CD14-positive monocyte (primary cell): ENCODE measurements at regions not wholly inside any gene's neighbourhood (a gene's known extent, or its start where the extent isn't known, plus 50 kb on each side); places are given as distances from the start of the nearest gene placed in this dataset.

ENCODE experiments used
- DNase-seq, 3 donors: peaks; one replicate each; pipeline ENCODE4 v3.0.0-alpha.2; 2011 to 2022
- H2AFZ ChIP-seq: 2 replicates; pipeline ENCODE4 v1.6.0; 2012; ENCODE audit warnings: mild to moderate bottlenecking, low read depth, low read length, inconsistent platforms; ENCODE audit not compliant: insufficient read depth, poor library complexity, severe bottlenecking
- H3K27ac ChIP-seq, 2 donors: 1 replicate in 1 of 2; 2 replicates in 1 of 2; pipeline ENCODE4 v1.5.1; 2012 to 2013; ENCODE audit warnings: low read length in 2 of 2, control low read depth in 1 of 2, inconsistent platforms in 1 of 2, low read depth in 1 of 2, mild to moderate bottlenecking in 1 of 2
- H3K27me3 ChIP-seq, 2 donors: one replicate each; pipeline versions ENCODE4 v1.6.0 to v1.6.1; 2011 to 2013; ENCODE audit warnings: low read length in 2 of 2; ENCODE audit not compliant: control insufficient read depth in 2 of 2, insufficient read depth in 2 of 2
- H3K36me3 ChIP-seq, 2 donors: replicated peaks in 1 of 2; 1 replicate in 1 of 2; 2 replicates in 1 of 2; pipeline versions ENCODE4 v1.5.1 to v1.6.1; 2012 to 2013; ENCODE audit warnings: low read length in 2 of 2, control low read depth in 1 of 2, inconsistent platforms in 1 of 2, mild to moderate bottlenecking in 1 of 2; ENCODE audit not compliant: insufficient read depth in 2 of 2, control insufficient read depth in 1 of 2
- H3K4me1 ChIP-seq, 2 donors: 1 replicate in 1 of 2; 2 replicates in 1 of 2; pipeline versions ENCODE4 v1.5.1 to v1.6.1; 2012 to 2013; ENCODE audit warnings: low read length in 2 of 2, control low read depth in 1 of 2, inconsistent platforms in 1 of 2, mild to moderate bottlenecking in 1 of 2, moderate library complexity in 1 of 2; ENCODE audit not compliant: insufficient read depth in 2 of 2, control insufficient read depth in 1 of 2
- H3K4me2 ChIP-seq: replicated peaks from 2 replicates; pipeline ENCODE3; 2012; ENCODE audit warnings: low read length, moderate library complexity, mild to moderate bottlenecking; ENCODE audit not compliant: poor library complexity, severe bottlenecking; ENCODE audit errors: extremely low read depth
- H3K4me3 ChIP-seq, 3 experiments: fragments of 200-600 bp in 1 of 3; sonication (generic) in 1 of 3; replicated peaks in 1 of 3; 1 replicate in 2 of 3; 2 replicates in 1 of 3; pipeline ENCODE4 v1.5.1; 2011 to 2013; ENCODE audit warnings: low read length in 3 of 3, mild to moderate bottlenecking in 3 of 3, control low read depth in 2 of 3, low read depth in 2 of 3, inconsistent platforms in 1 of 3, moderate library complexity in 1 of 3
- H3K79me2 ChIP-seq: 2 replicates; pipeline ENCODE4 v1.6.0; 2012; ENCODE audit warnings: mild to moderate bottlenecking, control low read depth, inconsistent platforms, low read length, moderate library complexity; ENCODE audit not compliant: insufficient read depth
- H3K9ac ChIP-seq: 2 replicates; pipeline ENCODE4 v1.6.0; 2017; ENCODE audit warnings: low read length, mild to moderate bottlenecking; ENCODE audit not compliant: insufficient read depth, poor library complexity, severe bottlenecking
- H3K9me3 ChIP-seq, 2 donors: replicated peaks in 1 of 2; 1 replicate in 1 of 2; 2 replicates in 1 of 2; pipeline versions ENCODE4 v1.5.1 to v1.6.1; 2012 to 2013; ENCODE audit warnings: low read length in 2 of 2, control low read depth in 1 of 2; ENCODE audit not compliant: control insufficient read depth in 1 of 2, insufficient read depth in 1 of 2
- H4K20me1 ChIP-seq: 2 replicates; pipeline ENCODE4 v1.6.0; 2012; ENCODE audit warnings: mild to moderate bottlenecking, low read length, control low read depth, moderate library complexity; ENCODE audit not compliant: insufficient read depth
- H3K27ac Mint-ChIP-seq, 7 donors: one replicate each; pipeline ENCODE4 v1.8.0; 2020; ENCODE audit warnings: mild to moderate bottlenecking in 7 of 7, mixed read lengths in 7 of 7, moderate library complexity in 6 of 7, inconsistent platforms in 2 of 7
- H3K27me3 Mint-ChIP-seq, 3 donors: one replicate each; pipeline ENCODE4 v1.8.0; 2021 to 2022; ENCODE audit warnings: low read depth in 3 of 3, mild to moderate bottlenecking in 3 of 3, mixed read lengths in 3 of 3, moderate library complexity in 3 of 3, inconsistent platforms in 1 of 3
- H3K36me3 Mint-ChIP-seq, 2 donors: one replicate each; pipeline ENCODE4 v1.8.0; 2020; ENCODE audit warnings: mixed read lengths in 2 of 2, inconsistent platforms in 1 of 2, mild to moderate bottlenecking in 1 of 2
- H3K4me1 Mint-ChIP-seq: one replicate; pipeline ENCODE4 v1.8.0; 2020; ENCODE audit warnings: mild to moderate bottlenecking, mixed read lengths
- H3K4me3 Mint-ChIP-seq, 2 donors: one replicate each; pipeline ENCODE4 v1.8.0; 2020; ENCODE audit warnings: mild to moderate bottlenecking in 2 of 2, mixed read lengths in 2 of 2, moderate library complexity in 1 of 2
- H3K9me3 Mint-ChIP-seq, 7 donors: one replicate each; pipeline ENCODE4 v1.8.0; 2020 to 2022; ENCODE audit warnings: mixed read lengths in 7 of 7, mild to moderate bottlenecking in 6 of 7, moderate library complexity in 6 of 7, inconsistent platforms in 2 of 7
- CTCF ChIP-seq: fragments of 200-600 bp; IDR thresholded peaks from one replicate; pipeline ENCODE4 v1.8.0; 2022; ENCODE audit warnings: antibody characterized with exemption, mild to moderate bottlenecking
- WGBS: methylation state at CpG from one replicate; pipeline ENCODE4 v1.1.5; 2013; ENCODE audit warnings: missing lambda C conversion rate; ENCODE audit not compliant: insufficient coverage; 5-methylcytosine and 5-hydroxymethylcytosine counted together
- intact Hi-C, 2 donors: fragments of 100-400 bp; cut with micrococcal nuclease; formaldehyde crosslinking; loops; one replicate each; pipeline versions ENCODE4 v1.15.0 to v1.15.1; 2023

GRCh38 chr13:76289558-76289957, 596.6 kb downstream of the KCTD12 start:
- Histone ChIP-seq H3K4me3 (no peak overlapping the region), H3K36me3 (no peaks in the 10 kb centered on the region), H3K9ac (no peak overlapping the region), H3K27me3 (no peaks in the 10 kb centered on the region), H3K9me3 (peaks cover 0 to 7% of the 10 kb centered on the region in 2 donors), H2AFZ (no peak overlapping the region), H3K27ac (no peak overlapping the region), H4K20me1 (no peaks in the 10 kb centered on the region), H3K4me2 (no peak overlapping the region), H3K4me1 (no peaks in the 10 kb centered on the region), H3K79me2 (no peaks in the 10 kb centered on the region)
- H3K9me3 Mint-ChIP-seq = peaks cover 0 to 15% (median 5%) of the 10 kb centered on the region in 7 donors
- no peak for TF ChIP-seq CTCF
- no peak overlapping the region for H3K27ac Mint-ChIP-seq
- DNase-seq = no peak
- intact Hi-C loops = no loop called here
- H3K4me3 Mint-ChIP-seq = no peak overlapping the region
- H3K4me1 Mint-ChIP-seq = no peaks in the 10 kb centered on the region
- no peaks in the 10 kb centered on the region for H3K27me3 Mint-ChIP-seq
- H3K36me3 Mint-ChIP-seq = no peaks in the 10 kb centered on the region

- no peak overlapping the region for H3K27ac ChIP-seq
- H3K4me3 ChIP-seq = no peak overlapping the region
- no peak for TF ChIP-seq CTCF
- intact Hi-C loops = no loop called here
- H2AFZ ChIP-seq = no peak overlapping the region
- no peak overlapping the region for H3K9ac ChIP-seq
- DNase-seq = no peak
- H3K4me1 ChIP-seq = no peaks in the 10 kb centered on the region
- no CpG with 5 or more reads among the region's 4 CpGs for WGBS
- Mint-ChIP-seq H3K27me3 (no peaks in the 10 kb centered on the region), H3K27ac (no peak overlapping the region), H3K9me3 (peaks cover 2 to 13% (median 5%) of the 10 kb centered on the region in 7 donors), H3K36me3 (no peaks in the 10 kb centered on the region), H3K4me3 (no peak overlapping the region), H3K4me1 (no peaks in the 10 kb centered on the region)
- no peaks in the 10 kb centered on the region for H4K20me1 ChIP-seq
- H3K9me3 ChIP-seq = peaks cover 0 to 7% of the 10 kb centered on the region in 2 donors
- no peak overlapping the region for H3K4me2 ChIP-seq
- no peaks in the 10 kb centered on the region for H3K27me3 ChIP-seq
- no peaks in the 10 kb centered on the region for H3K79me2 ChIP-seq
- H3K36me3 ChIP-seq = no peaks in the 10 kb centered on the region
Measured at GRCh38 chr13:76286178-76286577, 600.0 kb downstream of the KCTD12 start.
